ENCODE measurements at regions not wholly inside any gene's neighbourhood (a gene's known extent, or its start where the extent isn't known, plus 50 kb on each side); places are given as distances from the start of the nearest gene placed in this dataset.

DNA sequence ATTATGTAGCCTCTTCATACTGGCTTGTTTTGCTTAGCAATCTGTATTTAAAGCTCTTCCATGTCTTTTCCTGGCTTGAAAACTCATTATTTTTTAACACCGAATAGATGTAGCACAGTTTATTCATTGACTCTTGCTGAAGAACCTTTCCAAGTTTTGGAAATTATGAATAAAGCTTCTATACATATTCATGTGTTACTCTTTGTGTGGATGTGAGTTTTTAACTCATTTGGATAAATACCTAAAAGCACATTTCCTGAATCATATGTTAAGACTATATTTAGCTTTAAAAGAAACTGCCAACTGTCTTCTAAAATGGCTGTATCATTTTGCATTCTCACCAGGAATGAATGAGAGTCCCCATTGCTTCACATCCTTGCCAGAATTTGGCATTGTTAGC lies 2061.7 kb upstream of the AGA start:
- Histone ChIP-seq H3K9me3 (ENCODE audit: severe bottlenecking) (no peaks in the 10 kb centered on the region), H3K27ac (no peak overlapping the region), H3K4me3 (ENCODE audit: low read depth, low read length) (no peak overlapping the region), H3K36me3 (no peaks in the 10 kb centered on the region), H3K27me3 (ENCODE audit: insufficient read depth, low read depth, severe bottlenecking) (peaks cover 29% of the 10 kb centered on the region)
- no peak for DNase-seq
- TF ChIP-seq, protein P1, sequence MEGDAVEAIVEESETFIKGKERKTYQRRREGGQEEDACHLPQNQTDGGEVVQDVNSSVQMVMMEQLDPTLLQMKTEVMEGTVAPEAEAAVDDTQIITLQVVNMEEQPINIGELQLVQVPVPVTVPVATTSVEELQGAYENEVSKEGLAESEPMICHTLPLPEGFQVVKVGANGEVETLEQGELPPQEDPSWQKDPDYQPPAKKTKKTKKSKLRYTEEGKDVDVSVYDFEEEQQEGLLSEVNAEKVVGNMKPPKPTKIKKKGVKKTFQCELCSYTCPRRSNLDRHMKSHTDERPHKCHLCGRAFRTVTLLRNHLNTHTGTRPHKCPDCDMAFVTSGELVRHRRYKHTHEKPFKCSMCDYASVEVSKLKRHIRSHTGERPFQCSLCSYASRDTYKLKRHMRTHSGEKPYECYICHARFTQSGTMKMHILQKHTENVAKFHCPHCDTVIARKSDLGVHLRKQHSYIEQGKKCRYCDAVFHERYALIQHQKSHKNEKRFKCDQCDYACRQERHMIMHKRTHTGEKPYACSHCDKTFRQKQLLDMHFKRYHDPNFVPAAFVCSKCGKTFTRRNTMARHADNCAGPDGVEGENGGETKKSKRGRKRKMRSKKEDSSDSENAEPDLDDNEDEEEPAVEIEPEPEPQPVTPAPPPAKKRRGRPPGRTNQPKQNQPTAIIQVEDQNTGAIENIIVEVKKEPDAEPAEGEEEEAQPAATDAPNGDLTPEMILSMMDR (IDR thresholded peaks at IDR 0.05; ENCODE audit: low read depth, low read length) = no peak

DNA sequence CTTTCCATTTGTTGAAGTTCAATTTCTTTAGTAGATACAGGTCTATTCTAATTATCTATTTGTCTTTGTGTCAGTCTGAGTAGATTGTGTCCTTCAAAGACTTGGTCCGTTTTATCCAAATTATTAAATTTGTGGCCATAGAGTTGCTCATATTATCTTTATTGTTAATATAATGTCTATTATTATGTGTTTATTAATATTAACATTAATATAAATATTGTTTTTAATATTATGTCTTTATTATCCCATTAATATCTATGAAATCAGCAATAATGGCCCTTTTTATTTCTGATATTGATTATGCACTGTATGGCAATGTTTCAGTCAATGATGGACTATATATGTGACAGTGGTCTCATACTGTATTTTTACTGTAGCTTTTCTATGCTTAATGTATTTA lies 2067.3 kb upstream of the AGA start:
- no peaks in the 10 kb centered on the region for H3K36me3 ChIP-seq
- H3K27me3 ChIP-seq (ENCODE audit: insufficient read depth, low read depth, severe bottlenecking) = peaks cover 58% of the 10 kb centered on the region
- no peaks in the 10 kb centered on the region for H3K9me3 ChIP-seq (ENCODE audit: severe bottlenecking)
- no peak overlapping the region for H3K4me3 ChIP-seq (ENCODE audit: low read depth, low read length)
- TF ChIP-seq, protein P1 (IDR thresholded peaks at IDR 0.05; ENCODE audit: low read depth, low read length) = no peak
- DNase-seq = no peak
- no peak overlapping the region for H3K27ac ChIP-seq

DNA sequence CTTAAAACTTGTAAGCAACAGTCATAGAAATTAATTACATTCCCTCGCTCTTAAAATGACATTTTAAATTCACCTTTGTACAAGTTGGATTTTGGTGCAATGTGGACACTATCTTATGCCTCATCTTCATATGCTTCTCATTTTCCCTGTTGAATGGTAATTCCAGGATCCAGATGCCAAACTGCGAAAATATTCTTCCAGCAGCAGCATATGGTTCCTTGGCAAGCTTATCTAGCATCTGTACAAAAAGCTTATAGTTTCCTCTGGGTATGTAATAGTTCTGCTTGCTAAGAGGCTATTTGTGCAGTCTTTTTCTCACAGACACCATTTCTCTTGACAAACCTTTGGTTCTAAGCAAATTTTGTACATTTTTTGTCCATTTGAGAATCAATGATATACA lies 2079.7 kb upstream of the AGA start:
- Histone ChIP-seq H3K36me3 (no peaks in the 10 kb centered on the region), H3K4me3 (ENCODE audit: low read depth, low read length) (no peak overlapping the region), H3K27ac (no peak overlapping the region), H3K27me3 (ENCODE audit: insufficient read depth, low read depth, severe bottlenecking) (peaks cover 66% of the 10 kb centered on the region), H3K9me3 (ENCODE audit: severe bottlenecking) (no peaks in the 10 kb centered on the region)
- TF ChIP-seq, protein P1 (IDR thresholded peaks at IDR 0.05; ENCODE audit: low read depth, low read length) = no peak
- DNase-seq = no peak

DNA sequence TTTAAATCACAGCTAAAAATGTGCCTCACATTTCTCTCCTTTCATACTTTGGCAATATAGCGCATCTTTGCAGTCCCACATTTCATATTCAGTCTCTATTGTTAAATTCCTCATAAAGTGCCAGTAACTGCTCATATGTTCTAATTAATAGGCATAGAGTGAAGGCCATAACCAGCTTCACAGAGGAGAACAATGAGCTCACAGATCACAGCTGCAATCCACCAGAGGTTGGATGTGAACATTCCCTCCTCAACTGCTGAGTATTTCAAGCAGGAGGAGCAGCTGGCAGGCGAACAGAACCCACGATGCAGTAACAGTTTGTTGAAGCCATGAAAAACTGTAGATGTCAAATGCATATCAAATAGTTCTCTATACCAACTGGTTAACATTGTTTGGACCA lies 2088.7 kb upstream of the AGA start:
- TF ChIP-seq, protein P1 (IDR thresholded peaks at IDR 0.05; ENCODE audit: low read depth, low read length) = no peak
- H3K4me3 ChIP-seq (ENCODE audit: low read depth, low read length) = no peak overlapping the region
- H3K9me3 ChIP-seq (ENCODE audit: severe bottlenecking) = no peaks in the 10 kb centered on the region
- DNase-seq = no peak
- H3K27ac ChIP-seq = no peak overlapping the region
- no peaks in the 10 kb centered on the region for H3K36me3 ChIP-seq
- H3K27me3 ChIP-seq (ENCODE audit: insufficient read depth, low read depth, severe bottlenecking) = peaks cover 19% of the 10 kb centered on the region

DNA sequence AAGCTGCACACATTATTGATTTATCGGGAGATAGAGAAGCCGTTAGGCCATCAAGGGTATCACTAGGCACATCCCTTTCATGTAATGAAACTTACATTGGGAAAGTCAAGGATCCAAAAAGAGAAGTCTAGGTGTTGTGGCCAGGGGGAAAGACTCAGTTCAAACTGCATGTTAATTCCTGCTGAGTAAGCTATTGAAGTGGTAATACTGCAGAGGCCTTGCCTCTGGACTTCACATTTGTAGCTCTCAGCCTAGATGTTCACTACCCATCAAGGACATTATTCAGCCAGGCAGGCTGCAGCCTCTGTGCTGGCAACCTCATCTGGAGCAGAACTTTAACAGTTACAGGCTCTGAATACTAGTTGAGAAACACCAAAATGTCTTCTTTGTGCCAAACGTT lies 2094.5 kb upstream of the AGA start:
- DNase-seq = no peak
- H3K36me3 ChIP-seq = no peaks in the 10 kb centered on the region
- peaks cover 39% of the 10 kb centered on the region for H3K27me3 ChIP-seq (ENCODE audit: insufficient read depth, low read depth, severe bottlenecking)
- TF ChIP-seq, protein P1 (IDR thresholded peaks at IDR 0.05; ENCODE audit: low read depth, low read length) = no peak
- H3K4me3 ChIP-seq (ENCODE audit: low read depth, low read length) = no peak overlapping the region
- no peak overlapping the region for H3K27ac ChIP-seq
- peaks cover 3% of the 10 kb centered on the region for H3K9me3 ChIP-seq (ENCODE audit: severe bottlenecking)

DNA sequence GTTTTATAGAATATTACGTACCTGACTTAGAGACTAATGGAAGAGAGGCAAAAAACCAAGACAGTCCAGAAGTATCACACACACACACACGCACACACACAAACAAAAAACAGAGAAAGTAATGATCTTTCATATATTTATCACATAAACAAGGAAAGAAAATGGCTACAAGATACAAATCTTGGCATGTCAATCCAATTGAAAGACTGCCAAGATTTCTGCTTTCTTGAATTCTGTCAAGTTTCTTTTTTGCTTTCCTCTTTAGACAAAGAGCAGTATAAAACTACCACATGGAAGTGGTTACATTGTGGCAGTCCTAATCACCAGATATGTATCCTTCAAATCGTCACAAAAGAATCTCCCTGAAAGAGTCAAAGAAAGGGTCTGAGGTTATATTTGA lies 2097.4 kb upstream of the AGA start:
- TF ChIP-seq, protein P1 (IDR thresholded peaks at IDR 0.05; ENCODE audit: low read depth, low read length) = no peak
- H3K27me3 ChIP-seq (ENCODE audit: insufficient read depth, low read depth, severe bottlenecking) = peaks cover 64% of the 10 kb centered on the region

More for the DNA sequence above, 2097.4 kb upstream of the AGA start:
- Histone ChIP-seq H3K36me3 (no peaks in the 10 kb centered on the region), H3K27ac (no peak overlapping the region), H3K4me3 (ENCODE audit: low read depth, low read length) (no peak overlapping the region), H3K9me3 (ENCODE audit: severe bottlenecking) (peaks cover 3% of the 10 kb centered on the region)
- DNase-seq = no peak
